GM23338 (cell line): ENCODE measurements at regions not wholly inside any gene's neighbourhood (a gene's known extent, or its start where the extent isn't known, plus 50 kb on each side); places are given as distances from the start of the nearest gene placed in this dataset.

Experiments
- ATAC-seq: fragments of 200-7000 bp; cut with Tn5 transposase; 3 replicates; pipeline ENCODE4 v1.9.1; 2020
- DNase-seq: peaks from one replicate; pipeline ENCODE4 v3.0.0-alpha.2; 2015; ENCODE audit warnings: low spot score
- H2AFZ ChIP-seq: fragments of 200-600 bp; sonication (generic); 2 replicates; pipeline ENCODE4 v1.8.0; 2016; ENCODE audit warnings: antibody characterized with exemption, mild to moderate bottlenecking, moderate library complexity
- H3F3A ChIP-seq: fragments of 200-600 bp; sonication (generic); replicated peaks from 2 replicates; pipeline ENCODE4 v1.8.0; 2017; ENCODE audit warnings: antibody characterized with exemption, mixed run types, low read depth
- H3K27ac ChIP-seq: fragments of 200-600 bp; sonication (generic); 2 replicates; pipeline ENCODE4 v1.6.1; 2016; ENCODE audit warnings: low read depth
- H3K27me3 ChIP-seq: fragments of 200-600 bp; sonication (generic); 2 replicates; pipeline ENCODE4 v1.8.0; 2016; ENCODE audit warnings: mild to moderate bottlenecking, mixed run types, moderate library complexity; ENCODE audit not compliant: insufficient read depth
- H3K36me3 ChIP-seq: fragments of 200-600 bp; sonication (generic); 2 replicates; pipeline ENCODE4 v1.8.0; 2016; ENCODE audit warnings: mild to moderate bottlenecking; ENCODE audit not compliant: insufficient read depth
- H3K4me1 ChIP-seq: fragments of 200-600 bp; sonication (generic); 2 replicates; pipeline ENCODE4 v1.8.0; 2016; ENCODE audit warnings: mild to moderate bottlenecking, moderate library complexity; ENCODE audit not compliant: insufficient read depth
- H3K4me2 ChIP-seq: fragments of 200-600 bp; sonication (generic); 2 replicates; pipeline ENCODE4 v1.7.1; 2017; ENCODE audit warnings: mixed run types
- H3K4me3 ChIP-seq: fragments of 200-600 bp; sonication (generic); 2 replicates; pipeline ENCODE4 v1.6.1; 2016; ENCODE audit warnings: mixed run types
- H3K79me2 ChIP-seq: fragments of 200-600 bp; sonication (generic); replicated peaks from 2 replicates; pipeline ENCODE4 v1.8.0; 2017; ENCODE audit warnings: mild to moderate bottlenecking; ENCODE audit not compliant: insufficient read depth
- H3K9me2 ChIP-seq: fragments of 200-600 bp; sonication (generic); 2 replicates; pipeline ENCODE4 v1.8.0; 2017; ENCODE audit not compliant: insufficient read depth
- H4K20me1 ChIP-seq: fragments of 200-600 bp; sonication (generic); replicated peaks from 2 replicates; pipeline ENCODE4 v1.8.0; 2017; ENCODE audit warnings: mild to moderate bottlenecking; ENCODE audit not compliant: insufficient read depth
- H3K27ac Mint-ChIP-seq: 2 replicates; pipeline ENCODE4 v1.8.0; 2020; ENCODE audit warnings: inconsistent platforms, mild to moderate bottlenecking, moderate library complexity, mixed read lengths
- H3K27me3 Mint-ChIP-seq: 3 replicates; pipeline ENCODE4 v1.8.0; 2022; ENCODE audit warnings: low read depth, mild to moderate bottlenecking, moderate library complexity, mixed read lengths, inconsistent platforms; ENCODE audit not compliant: insufficient read depth, poor library complexity
- H3K36me3 Mint-ChIP-seq: 3 replicates; pipeline ENCODE4 v1.8.0; 2021; ENCODE audit warnings: low read depth, mild to moderate bottlenecking, inconsistent platforms, moderate library complexity, mixed read lengths
- H3K4me1 Mint-ChIP-seq: 3 replicates; pipeline ENCODE4 v1.8.0; 2020; ENCODE audit warnings: mild to moderate bottlenecking, inconsistent platforms, mixed read lengths
- H3K4me3 Mint-ChIP-seq: 3 replicates; pipeline ENCODE4 v1.8.0; 2021; ENCODE audit warnings: moderate library complexity, mild to moderate bottlenecking, inconsistent platforms, mixed read lengths
- H3K9me3 Mint-ChIP-seq: 3 replicates; pipeline ENCODE4 v1.8.0; 2020; ENCODE audit warnings: moderate library complexity, mild to moderate bottlenecking, inconsistent platforms, mixed read lengths
- CREB1 ChIP-seq: fragments of 250-450 bp; sonication (Bioruptor Pico); IDR thresholded peaks from 2 replicates; pipeline ENCODE4 v1.5.0; 2020; ENCODE audit warnings: low read depth, mild to moderate bottlenecking, moderate library complexity
- CTCF ChIP-seq, 2 experiments: fragments of 200-600 bp in 1 of 2; sonication (generic) in 1 of 2; conservative IDR thresholded peaks; 2 replicates each; pipeline versions ENCODE4 v1.5.1 to v1.6.1; 2016 to 2017; ENCODE audit warnings: antibody characterized with exemption in 2 of 2, low read depth in 2 of 2, mild to moderate bottlenecking in 2 of 2, moderate library complexity in 1 of 2
- EZH2 ChIP-seq: fragments of 200-600 bp; sonication (generic); IDR thresholded peaks from one replicate; pipeline ENCODE4 v1.8.0; 2017; ENCODE audit warnings: antibody characterized with exemption, mild to moderate bottlenecking, low read depth; ENCODE audit not compliant: unreplicated experiment
- JUNB ChIP-seq: IDR thresholded peaks from one replicate; pipeline ENCODE4 v1.6.1; 2016; ENCODE audit warnings: antibody characterized with exemption; ENCODE audit not compliant: unreplicated experiment
- POLR2AphosphoS5 ChIP-seq: IDR thresholded peaks from 2 replicates; pipeline ENCODE4 v1.6.1; 2016; ENCODE audit warnings: antibody characterized with exemption, low read depth
- STAT1 ChIP-seq: IDR thresholded peaks from one replicate; pipeline ENCODE4 v1.6.1; 2016; ENCODE audit warnings: antibody characterized with exemption; ENCODE audit not compliant: unreplicated experiment
- TF ChIP-seq, protein P1 (sequence below): IDR thresholded peaks from one replicate; pipeline ENCODE4 v1.6.1; 2018; ENCODE audit warnings: antibody characterized with exemption; ENCODE audit not compliant: unreplicated experiment
- TF ChIP-seq, protein P2 (sequence below): fragments of 250-450 bp; sonication (Bioruptor Pico); IDR thresholded peaks from 2 replicates; pipeline ENCODE4 v1.5.0; 2020; ENCODE audit warnings: mild to moderate bottlenecking, moderate library complexity
- TF ChIP-seq, protein P3 (sequence below): IDR thresholded peaks from 2 replicates; pipeline ENCODE4 v1.6.1; 2016; ENCODE audit warnings: antibody characterized with exemption

DNA sequence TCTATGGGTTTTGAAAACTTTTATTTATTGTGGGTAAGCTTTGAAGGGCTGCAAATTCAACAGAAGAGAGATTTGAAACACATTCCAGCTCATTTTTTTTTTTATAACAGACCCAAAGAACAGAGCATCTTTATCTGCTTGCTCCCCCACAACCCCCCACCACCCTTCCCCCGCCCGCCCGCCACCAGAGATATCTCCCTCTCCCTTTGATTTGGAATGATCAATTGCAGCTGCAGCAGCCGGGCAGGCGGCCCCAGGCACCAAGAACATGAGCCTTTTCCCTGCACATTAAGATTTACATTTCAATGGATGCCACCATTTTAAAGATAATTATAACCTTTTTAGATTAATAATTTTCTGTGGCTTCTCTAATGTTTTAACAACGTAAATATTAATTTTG is 510.9 kb downstream of the ZNF608 start:
- Mint-ChIP-seq H3K36me3 (peaks cover 10% of the 10 kb centered on the region), H3K27me3 (peaks cover 9% of the 10 kb centered on the region), H3K9me3 (0 out of 3 replicates have a peak, but pooled peaks cover 1% of the 10 kb centered on the region), H3K4me1 (peaks cover 66% of the 10 kb centered on the region), H3K27ac (peak overlapping the region; percentile 93), H3K4me3 (peak overlapping the region; percentile 0; the same call in 1 of the 3 replicates)
- no peaks in the 10 kb centered on the region for H3K36me3 ChIP-seq
- H3F3A ChIP-seq = no peaks in the 10 kb centered on the region
- DNase-seq (peak; percentile 45), ATAC-seq (peak; percentile 69)
- H4K20me1 ChIP-seq = no peaks in the 10 kb centered on the region
- H3K27me3 ChIP-seq = no peaks in the 10 kb centered on the region
- TF ChIP-seq, protein P1, sequence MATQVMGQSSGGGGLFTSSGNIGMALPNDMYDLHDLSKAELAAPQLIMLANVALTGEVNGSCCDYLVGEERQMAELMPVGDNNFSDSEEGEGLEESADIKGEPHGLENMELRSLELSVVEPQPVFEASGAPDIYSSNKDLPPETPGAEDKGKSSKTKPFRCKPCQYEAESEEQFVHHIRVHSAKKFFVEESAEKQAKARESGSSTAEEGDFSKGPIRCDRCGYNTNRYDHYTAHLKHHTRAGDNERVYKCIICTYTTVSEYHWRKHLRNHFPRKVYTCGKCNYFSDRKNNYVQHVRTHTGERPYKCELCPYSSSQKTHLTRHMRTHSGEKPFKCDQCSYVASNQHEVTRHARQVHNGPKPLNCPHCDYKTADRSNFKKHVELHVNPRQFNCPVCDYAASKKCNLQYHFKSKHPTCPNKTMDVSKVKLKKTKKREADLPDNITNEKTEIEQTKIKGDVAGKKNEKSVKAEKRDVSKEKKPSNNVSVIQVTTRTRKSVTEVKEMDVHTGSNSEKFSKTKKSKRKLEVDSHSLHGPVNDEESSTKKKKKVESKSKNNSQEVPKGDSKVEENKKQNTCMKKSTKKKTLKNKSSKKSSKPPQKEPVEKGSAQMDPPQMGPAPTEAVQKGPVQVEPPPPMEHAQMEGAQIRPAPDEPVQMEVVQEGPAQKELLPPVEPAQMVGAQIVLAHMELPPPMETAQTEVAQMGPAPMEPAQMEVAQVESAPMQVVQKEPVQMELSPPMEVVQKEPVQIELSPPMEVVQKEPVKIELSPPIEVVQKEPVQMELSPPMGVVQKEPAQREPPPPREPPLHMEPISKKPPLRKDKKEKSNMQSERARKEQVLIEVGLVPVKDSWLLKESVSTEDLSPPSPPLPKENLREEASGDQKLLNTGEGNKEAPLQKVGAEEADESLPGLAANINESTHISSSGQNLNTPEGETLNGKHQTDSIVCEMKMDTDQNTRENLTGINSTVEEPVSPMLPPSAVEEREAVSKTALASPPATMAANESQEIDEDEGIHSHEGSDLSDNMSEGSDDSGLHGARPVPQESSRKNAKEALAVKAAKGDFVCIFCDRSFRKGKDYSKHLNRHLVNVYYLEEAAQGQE = no peak
- TF ChIP-seq STAT1 (no peak), JUNB (no peak), CREB1 (no peak), POLR2AphosphoS5 (no peak), EZH2 (no peak), CTCF (conservative IDR thresholded peaks at IDR 0.05; ENCODE audit: low read depth in 2 of 2) (no peak)
- TF ChIP-seq, protein P2, sequence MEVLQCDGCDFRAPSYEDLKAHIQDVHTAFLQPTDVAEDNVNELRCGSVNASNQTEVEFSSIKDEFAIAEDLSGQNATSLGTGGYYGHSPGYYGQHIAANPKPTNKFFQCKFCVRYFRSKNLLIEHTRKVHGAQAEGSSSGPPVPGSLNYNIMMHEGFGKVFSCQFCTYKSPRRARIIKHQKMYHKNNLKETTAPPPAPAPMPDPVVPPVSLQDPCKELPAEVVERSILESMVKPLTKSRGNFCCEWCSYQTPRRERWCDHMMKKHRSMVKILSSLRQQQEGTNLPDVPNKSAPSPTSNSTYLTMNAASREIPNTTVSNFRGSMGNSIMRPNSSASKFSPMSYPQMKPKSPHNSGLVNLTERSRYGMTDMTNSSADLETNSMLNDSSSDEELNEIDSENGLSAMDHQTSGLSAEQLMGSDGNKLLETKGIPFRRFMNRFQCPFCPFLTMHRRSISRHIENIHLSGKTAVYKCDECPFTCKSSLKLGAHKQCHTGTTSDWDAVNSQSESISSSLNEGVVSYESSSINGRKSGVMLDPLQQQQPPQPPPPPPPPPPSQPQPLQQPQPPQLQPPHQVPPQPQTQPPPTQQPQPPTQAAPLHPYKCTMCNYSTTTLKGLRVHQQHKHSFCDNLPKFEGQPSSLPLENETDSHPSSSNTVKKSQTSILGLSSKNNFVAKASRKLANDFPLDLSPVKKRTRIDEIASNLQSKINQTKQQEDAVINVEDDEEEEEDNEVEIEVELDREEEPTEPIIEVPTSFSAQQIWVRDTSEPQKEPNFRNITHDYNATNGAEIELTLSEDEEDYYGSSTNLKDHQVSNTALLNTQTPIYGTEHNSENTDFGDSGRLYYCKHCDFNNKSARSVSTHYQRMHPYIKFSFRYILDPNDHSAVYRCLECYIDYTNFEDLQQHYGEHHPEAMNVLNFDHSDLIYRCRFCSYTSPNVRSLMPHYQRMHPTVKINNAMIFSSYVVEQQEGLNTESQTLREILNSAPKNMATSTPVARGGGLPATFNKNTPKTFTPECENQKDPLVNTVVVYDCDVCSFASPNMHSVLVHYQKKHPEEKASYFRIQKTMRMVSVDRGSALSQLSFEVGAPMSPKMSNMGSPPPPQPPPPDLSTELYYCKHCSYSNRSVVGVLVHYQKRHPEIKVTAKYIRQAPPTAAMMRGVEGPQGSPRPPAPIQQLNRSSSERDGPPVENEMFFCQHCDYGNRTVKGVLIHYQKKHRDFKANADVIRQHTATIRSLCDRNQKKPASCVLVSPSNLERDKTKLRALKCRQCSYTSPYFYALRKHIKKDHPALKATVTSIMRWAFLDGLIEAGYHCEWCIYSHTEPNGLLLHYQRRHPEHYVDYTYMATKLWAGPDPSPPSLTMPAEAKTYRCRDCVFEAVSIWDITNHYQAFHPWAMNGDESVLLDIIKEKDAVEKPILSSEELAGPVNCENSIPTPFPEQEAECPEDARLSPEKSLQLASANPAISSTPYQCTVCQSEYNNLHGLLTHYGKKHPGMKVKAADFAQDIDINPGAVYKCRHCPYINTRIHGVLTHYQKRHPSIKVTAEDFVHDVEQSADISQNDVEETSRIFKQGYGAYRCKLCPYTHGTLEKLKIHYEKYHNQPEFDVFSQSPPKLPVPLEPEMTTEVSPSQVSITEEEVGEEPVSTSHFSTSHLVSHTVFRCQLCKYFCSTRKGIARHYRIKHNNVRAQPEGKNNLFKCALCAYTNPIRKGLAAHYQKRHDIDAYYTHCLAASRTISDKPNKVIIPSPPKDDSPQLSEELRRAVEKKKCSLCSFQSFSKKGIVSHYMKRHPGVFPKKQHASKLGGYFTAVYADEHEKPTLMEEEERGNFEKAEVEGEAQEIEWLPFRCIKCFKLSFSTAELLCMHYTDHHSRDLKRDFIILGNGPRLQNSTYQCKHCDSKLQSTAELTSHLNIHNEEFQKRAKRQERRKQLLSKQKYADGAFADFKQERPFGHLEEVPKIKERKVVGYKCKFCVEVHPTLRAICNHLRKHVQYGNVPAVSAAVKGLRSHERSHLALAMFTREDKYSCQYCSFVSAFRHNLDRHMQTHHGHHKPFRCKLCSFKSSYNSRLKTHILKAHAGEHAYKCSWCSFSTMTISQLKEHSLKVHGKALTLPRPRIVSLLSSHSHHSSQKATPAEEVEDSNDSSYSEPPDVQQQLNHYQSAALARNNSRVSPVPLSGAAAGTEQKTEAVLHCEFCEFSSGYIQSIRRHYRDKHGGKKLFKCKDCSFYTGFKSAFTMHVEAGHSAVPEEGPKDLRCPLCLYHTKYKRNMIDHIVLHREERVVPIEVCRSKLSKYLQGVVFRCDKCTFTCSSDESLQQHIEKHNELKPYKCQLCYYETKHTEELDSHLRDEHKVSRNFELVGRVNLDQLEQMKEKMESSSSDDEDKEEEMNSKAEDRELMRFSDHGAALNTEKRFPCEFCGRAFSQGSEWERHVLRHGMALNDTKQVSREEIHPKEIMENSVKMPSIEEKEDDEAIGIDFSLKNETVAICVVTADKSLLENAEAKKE (CRISPR knock-in tag) = no peak
- TF ChIP-seq, protein P3, sequence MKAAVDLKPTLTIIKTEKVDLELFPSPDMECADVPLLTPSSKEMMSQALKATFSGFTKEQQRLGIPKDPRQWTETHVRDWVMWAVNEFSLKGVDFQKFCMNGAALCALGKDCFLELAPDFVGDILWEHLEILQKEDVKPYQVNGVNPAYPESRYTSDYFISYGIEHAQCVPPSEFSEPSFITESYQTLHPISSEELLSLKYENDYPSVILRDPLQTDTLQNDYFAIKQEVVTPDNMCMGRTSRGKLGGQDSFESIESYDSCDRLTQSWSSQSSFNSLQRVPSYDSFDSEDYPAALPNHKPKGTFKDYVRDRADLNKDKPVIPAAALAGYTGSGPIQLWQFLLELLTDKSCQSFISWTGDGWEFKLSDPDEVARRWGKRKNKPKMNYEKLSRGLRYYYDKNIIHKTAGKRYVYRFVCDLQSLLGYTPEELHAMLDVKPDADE = no peak
- no peaks in the 10 kb centered on the region; the same call in 1 of the 2 replicates for H3K9me2 ChIP-seq
- H3K27ac ChIP-seq = peak overlapping the region; percentile 91
- peak overlapping the region; percentile 29; the same call in 1 of the 2 replicates for H2AFZ ChIP-seq
- H3K79me2 ChIP-seq = no peaks in the 10 kb centered on the region
- peak overlapping the region; percentile 19; the same call in 1 of the 2 replicates for H3K4me3 ChIP-seq
- peaks cover 58% of the 10 kb centered on the region for H3K4me1 ChIP-seq
- peak overlapping the region; percentile 67; the same call in 1 of the 2 replicates for H3K4me2 ChIP-seq
